ENCODE measurements at regions not wholly inside any gene's neighbourhood (a gene's known extent, or its start where the extent isn't known, plus 50 kb on each side); places are given as distances from the start of the nearest gene placed in this dataset.

DNA sequence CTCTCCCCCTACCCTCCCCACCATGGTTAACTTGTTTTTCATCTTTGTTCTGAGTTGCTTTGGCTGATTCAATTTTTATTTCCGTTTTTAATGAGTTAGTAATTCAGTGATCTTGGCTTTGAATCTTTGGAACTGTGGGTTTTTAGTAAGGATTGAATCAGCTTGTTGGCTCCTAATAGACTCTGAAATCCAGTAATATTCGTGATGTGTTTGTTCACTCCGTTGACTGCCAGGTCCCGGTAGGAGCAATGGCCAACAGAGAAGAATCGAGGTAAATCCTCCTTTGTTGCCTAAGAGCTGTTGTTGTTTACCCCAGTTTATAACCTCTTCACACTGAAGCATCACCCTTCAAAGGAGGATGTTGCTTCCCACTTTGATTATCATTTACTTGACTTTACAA is 92.7 kb downstream of the PCSK1 start:
- DNase-seq: no peak

GRCh38 chr5:96339862-96340261 is 93.2 kb downstream of the PCSK1 start:
- DNase-seq: no peak

GRCh38 chr5:96338624-96339415 is 94.2 kb downstream of the PCSK1 start:
- no peak for DNase-seq

DNA sequence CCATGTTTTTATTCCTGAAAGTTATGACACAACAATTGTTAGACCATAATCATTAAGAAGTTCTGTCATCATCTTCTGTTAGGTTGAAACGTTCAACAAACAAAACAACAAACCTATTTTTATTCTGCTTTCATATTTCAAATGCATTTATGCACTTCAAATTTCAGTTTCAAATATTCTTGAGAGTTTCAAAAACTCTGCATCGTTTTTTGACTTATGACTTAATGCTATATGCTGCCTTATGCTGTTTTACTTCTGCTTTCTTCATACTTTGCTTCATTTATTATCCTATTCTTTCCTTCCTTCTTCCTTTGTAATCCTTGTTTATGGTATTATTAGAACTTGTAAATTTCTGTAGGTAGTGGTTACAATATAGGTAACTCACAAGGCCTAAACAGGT is 95.0 kb downstream of the PCSK1 start:
- DNase-seq: no peak

- DNase-seq: no peak
Measured at GRCh38 chr5:96337048-96337781, 95.8 kb downstream of the PCSK1 start.

GRCh38 chr5:96336351-96336985 is 96.6 kb downstream of the PCSK1 start:
- no peak for DNase-seq

DNA sequence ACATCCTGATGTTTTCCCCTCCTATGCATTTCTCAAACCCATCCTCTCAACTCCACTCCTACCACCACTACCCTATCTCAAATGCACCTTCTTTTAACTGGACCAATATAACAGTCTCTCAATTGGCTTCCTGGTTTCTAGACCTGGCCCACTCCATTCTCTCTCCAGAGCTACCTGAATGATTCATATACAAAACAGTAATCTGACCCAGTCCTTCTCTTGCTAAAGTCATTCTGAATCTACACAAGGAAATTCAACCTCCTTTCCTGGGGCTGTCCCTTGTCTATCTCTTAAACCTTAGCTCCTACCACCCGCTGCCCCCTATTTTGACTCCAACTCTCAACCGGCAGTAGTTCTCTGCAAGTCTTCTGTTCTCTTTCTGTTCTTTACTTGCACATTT is 97.2 kb downstream of the PCSK1 start:
- no peak for DNase-seq

- no peak for DNase-seq
Measured at GRCh38 chr5:96333391-96333790, 99.7 kb downstream of the PCSK1 start.

GRCh38 chr5:96332535-96333366 is 100.3 kb downstream of the PCSK1 start:
- no peak for DNase-seq

DNA sequence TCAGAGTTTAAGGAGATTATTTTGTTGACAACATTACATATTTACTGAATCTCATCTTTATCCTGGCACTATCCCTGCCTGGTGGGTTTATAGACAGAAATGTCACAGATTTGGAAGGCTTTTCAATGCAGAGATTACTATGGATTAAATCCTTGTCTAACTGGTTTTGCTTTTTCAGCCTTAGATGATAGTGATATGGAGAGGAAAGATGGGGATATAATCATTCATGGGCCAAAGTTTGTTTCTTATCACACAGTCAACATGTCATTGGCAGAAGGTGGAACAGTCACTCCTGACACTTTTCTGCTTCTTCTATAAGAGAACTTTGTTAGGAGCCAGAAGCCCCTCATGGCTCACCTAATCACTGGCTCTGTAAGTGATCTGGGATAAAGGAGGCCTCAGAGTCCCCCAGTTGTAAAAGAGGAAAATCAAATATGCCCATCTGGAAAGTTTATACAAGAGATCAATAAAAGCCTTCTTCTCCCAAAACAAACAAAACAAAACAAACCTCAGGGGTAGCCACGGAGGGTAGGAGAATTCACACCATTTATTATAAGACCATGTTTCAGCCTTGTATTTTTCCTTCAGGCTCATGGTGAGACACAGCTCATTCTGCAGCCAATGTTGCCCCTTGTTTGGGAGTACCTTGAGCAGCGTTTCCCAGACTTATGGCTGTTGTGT is 101.2 kb downstream of the PCSK1 start:
- no peak for DNase-seq

GRCh38 chr5:96331210-96331609 is 101.8 kb downstream of the PCSK1 start:
- no peak for DNase-seq

DNA sequence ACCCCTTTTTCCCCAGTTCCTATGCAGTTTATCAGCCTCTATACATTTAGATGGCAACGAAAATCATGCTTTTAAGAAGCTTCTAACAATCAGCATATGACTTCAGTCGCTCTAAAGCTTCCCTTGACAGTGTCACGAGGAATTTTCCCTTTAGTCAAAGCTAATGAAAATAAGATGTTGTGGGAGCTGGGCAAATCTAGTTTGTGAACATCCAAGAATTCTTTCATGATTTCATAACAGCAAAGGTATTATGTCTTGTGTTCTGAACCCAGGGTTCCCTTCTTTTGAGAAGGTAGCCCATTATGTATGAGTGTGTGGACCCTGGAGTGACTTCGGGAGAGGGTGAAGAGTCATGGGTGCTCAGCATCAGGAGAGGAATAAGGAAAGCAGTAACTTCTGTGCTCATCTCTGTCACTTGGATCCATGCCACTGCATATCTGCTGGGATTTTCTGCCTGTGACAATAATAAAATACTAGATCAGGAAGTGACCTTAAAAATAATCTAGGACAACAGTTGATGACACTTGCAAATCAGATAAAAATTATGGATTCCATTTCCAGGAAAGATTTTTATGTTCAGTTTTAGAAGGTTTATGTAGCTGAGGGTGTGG is 102.4 kb downstream of the PCSK1 start:
- DNase-seq: no peak

- DNase-seq: no peak
Measured at GRCh38 chr5:96329886-96330529, 103.0 kb downstream of the PCSK1 start.

- no peak for DNase-seq
Measured at GRCh38 chr5:96329289-96329688, 103.8 kb downstream of the PCSK1 start.

DNA sequence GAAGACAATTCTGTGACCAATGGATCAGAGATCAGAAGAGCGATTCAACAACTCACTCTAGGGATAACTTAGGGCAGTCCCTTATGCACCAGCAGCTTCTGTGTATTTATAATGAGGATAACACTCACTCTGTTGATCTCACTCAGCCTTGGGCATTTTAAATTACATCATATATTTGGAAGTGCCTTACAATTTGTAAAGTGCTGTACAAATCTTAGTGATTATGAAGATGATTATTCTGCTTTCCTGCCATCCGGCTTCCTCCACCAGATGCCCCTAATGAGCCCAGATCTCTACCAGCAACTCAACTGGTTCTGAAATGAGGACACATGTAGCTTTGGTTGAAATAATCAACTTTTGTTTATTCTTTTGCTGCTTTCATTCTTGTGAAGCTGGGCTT is 105.3 kb downstream of the PCSK1 start:
- no peak for DNase-seq

DNA sequence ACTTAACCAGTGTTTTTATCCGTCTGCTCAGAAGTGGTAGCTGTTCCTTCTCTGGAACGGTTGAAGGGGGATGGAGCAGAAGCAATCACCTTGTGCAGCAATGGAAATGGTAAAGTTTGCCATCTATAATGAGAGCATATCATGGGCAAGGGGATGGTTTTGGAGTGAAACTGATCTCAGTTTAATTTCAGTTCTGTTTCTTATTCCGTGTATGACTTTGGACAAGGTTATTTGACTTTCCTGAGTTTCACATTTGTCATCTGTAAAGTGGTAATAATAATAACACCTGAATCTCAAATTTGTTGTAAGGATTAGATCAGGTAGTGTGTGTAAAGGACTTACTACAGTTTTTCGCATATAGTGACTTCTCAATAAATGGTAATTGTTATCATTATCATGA is 106.1 kb downstream of the PCSK1 start:
- no peak for DNase-seq

GRCh38 chr5:96324708-96325107 is 108.3 kb downstream of the PCSK1 start:
- no peak for DNase-seq

GRCh38 chr5:96322865-96323264 is 110.2 kb downstream of the PCSK1 start:
- no peak for DNase-seq

DNA sequence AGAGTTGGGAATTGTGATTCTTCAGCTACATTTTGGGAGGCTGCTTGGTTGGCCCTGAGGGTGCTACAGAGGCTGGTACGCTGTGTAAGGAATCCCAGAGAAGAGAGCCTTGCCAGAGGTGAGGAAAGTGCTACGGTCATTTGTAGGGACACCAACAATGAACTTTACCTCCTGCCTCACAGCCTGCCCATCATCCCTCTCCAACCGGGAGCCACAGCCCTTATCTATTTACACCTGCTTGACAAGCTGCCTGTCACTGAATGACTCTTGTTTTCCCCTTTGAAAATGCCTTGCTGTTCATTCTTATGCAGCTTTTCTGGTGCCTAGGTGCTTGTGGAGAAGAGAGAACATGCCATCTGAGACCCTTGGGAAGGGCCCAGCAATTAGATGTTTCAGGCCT is 110.8 kb downstream of the PCSK1 start:
- no peak for DNase-seq

GRCh38 chr5:96321345-96321744 is 111.7 kb downstream of the PCSK1 start:
- DNase-seq: no peak

GRCh38 chr5:96320797-96321196 is 112.3 kb downstream of the PCSK1 start:
- DNase-seq: no peak

Data from NCI-H1417 treated with DMSO at 0.1 percent for 48 hours (cell line).